AG04449 (cell line): ENCODE measurements at regions not wholly inside any gene's neighbourhood (a gene's known extent, or its start where the extent isn't known, plus 50 kb on each side); places are given as distances from the start of the nearest gene placed in this dataset.

Experiments used
- CTCF ChIA-PET: fragments of 350-600 bp; formaldehyde crosslinking; extraction: SDS; loops from one replicate; lab custom pipeline; 2021; ENCODE audit warnings: antibody characterized with exemption; lab: Yijun Ruan, JAX
- POLR2A ChIA-PET: fragments of 400-600, 350-600 bp; formaldehyde crosslinking; extraction: SDS; loops from one replicate; lab custom pipeline; 2020; ENCODE audit warnings: antibody characterized with exemption, inconsistent platforms; lab: Yijun Ruan, JAX
- DNase-seq: peaks from one replicate; pipeline ENCODE4 v3.0.0-alpha.2; 2010; ENCODE audit warnings: low read depth, low spot score
- H3K4me3 ChIP-seq: 2 replicates; pipeline ENCODE4 v1.5.1; 2011; ENCODE audit warnings: low read depth, mild to moderate bottlenecking, control low read depth, low read length
- CTCF ChIP-seq: IDR thresholded peaks from one replicate; pipeline ENCODE4 v1.5.1; 2011; ENCODE audit warnings: mild to moderate bottlenecking, moderate library complexity, low read length, control low read depth, inconsistent platforms; ENCODE audit not compliant: insufficient read depth; ENCODE audit errors: missing control alignments

GRCh38 chr3:124634210-124635168 is 95.8 kb upstream of the UMPS start:
- no peak for TF ChIP-seq CTCF
- POLR2A ChIA-PET, result no interaction called here
- CTCF ChIA-PET, result interaction anchor here (1.2 kb wide), 2 partner anchors 54 to 75 kb away, joined by 3 to 4 read pairs; no protein-coding TSS in a partner anchor
- DNase-seq, result no peak
- no peak overlapping the region for H3K4me3 ChIP-seq

GRCh38 chr3:124635169-124635539 is 95.1 kb upstream of the UMPS start:
- ChIA-PET CTCF (interaction anchor here (2.0 kb wide), 1 partner anchor 54 kb away, joined by 8 read pairs; no protein-coding TSS in a partner anchor), POLR2A (no interaction called here)
- DNase-seq, result no peak
- no peak for TF ChIP-seq CTCF
- no peak overlapping the region for H3K4me3 ChIP-seq

GRCh38 chr3:124636101-124636862 is 94.0 kb upstream of the UMPS start:
- DNase-seq, result no peak
- ChIA-PET CTCF (interaction anchor here (0.8 to 2.0 kb wide), 2 partner anchors 24 to 52 kb away, joined by 3 to 8 read pairs; no protein-coding TSS in a partner anchor), POLR2A (no interaction called here)
- H3K4me3 ChIP-seq, result no peak overlapping the region
- TF ChIP-seq CTCF, result no peak

GRCh38 chr3:124636863-124637296 is 93.4 kb upstream of the UMPS start:
- DNase-seq, result no peak
- TF ChIP-seq CTCF, result no peak
- POLR2A ChIA-PET, result no interaction called here
- H3K4me3 ChIP-seq, result no peak overlapping the region
- CTCF ChIA-PET, result interaction anchor here (1.6 to 2.0 kb wide), 2 partner anchors 9 to 52 kb away, joined by 5 to 8 read pairs; no protein-coding TSS in a partner anchor

- TF ChIP-seq CTCF, result no peak
- no peak overlapping the region for H3K4me3 ChIP-seq
- no peak for DNase-seq
- CTCF ChIA-PET, result interaction anchor here (0.9 to 1.9 kb wide), 3 partner anchors 12 to 79 kb away, joined by 3 to 4 read pairs (median 3); no protein-coding TSS in a partner anchor
- POLR2A ChIA-PET, result no interaction called here
Measured at GRCh38 chr3:124639406-124640237, 90.6 kb upstream of the UMPS start.
